Ammon's horn (tissue), 1 donor: ENCODE measurements at regions not wholly inside any gene's neighbourhood (a gene's known extent, or its start where the extent isn't known, plus 50 kb on each side); places are given as distances from the start of the nearest gene placed in this dataset.
A peak's percentile ranks its signal among the peaks of the same experiment; 100 is the strongest.
"Not testable (repeated sequence)": the region's sequence is repeated elsewhere in the genome, so short reads cannot be mapped to it uniquely, and the experiment has no call there.

Experiments
- DNase-seq: peaks from one replicate; pipeline ENCODE4 v3.0.0-alpha.2; 2016; ENCODE audit warnings: low spot score

GRCh38 chr1:82371844-82372498, 571.2 kb downstream of the ADGRL2 start:
- DNase-seq = no peak

DNA sequence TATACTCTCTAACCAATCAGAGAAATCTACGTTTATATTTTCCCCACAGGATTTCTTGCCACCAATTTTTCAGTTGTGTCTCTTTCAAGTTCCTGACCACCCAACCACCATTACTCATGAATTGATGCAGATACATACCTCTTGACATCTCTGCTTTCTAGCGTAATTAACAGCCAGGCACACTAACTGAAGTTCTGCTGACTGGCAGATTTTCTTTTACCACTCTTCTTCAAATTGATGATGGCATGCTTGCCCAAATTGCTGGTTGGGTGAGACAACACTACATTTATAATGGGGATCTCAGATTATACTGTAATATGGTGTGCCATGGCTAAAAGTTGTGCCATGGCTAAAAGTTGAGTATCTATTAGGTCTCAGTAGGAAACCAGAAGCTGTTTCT, 566.7 kb downstream of the ADGRL2 start:
- DNase-seq = no peak

DNA sequence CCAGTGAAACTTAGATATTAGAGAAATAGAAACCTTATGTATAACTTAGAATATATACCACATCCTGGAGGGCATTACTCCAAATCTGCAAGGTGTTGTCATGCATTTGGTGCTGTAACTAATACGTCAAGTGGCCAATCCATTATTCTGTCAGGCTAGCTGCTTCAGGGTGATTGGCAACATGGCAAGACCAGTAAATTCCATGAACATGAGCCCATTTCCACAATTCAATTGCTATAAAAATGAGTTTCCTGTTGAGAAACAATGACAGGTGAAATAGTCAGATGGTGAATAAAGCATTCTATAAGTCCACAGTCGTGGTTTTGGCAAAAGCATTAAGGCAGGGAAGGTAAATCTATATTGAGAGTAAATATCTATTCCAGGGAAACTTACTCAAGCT, 566.0 kb downstream of the ADGRL2 start:
- DNase-seq = no peak

DNA sequence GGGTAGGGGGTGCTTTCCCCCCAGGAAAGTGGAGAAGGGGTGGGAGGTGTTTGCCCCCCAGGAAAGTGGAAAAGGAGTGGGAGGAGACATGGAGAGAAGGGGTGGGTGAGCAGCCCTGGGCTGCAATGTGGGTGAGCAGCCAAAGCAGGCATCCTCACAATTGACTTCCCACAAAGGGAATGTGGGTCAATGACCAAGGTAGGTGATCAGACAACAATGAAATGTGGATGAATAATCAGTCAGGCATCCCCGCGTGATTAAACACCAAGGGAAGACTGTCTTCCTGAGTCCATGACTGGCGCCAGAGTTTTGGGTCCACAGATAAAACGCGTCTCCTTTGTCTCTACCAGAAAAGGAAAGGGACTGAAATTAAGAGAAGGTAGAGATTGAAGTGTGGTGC, 558.8 kb downstream of the ADGRL2 start:
- DNase-seq = not testable (repeated sequence)

DNA sequence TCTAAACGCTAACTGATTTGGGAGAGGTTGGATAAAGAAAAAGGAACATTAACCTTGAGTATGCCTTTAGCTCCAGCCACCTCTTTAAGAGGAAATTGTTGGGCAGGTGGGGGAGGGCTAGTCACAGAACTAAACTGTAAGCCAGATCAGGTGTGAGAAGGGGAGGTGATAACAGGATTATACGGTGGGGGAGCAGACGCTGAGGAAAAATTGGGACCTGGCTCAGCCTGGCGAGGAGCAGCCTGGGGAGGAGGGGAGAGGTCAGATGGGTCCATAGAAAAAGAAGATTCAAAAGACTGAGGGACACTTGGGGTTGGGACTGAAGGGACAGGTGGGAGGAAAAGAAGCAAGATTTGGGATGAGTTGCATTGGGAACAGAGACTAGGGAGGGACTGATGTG, 558.0 kb downstream of the ADGRL2 start:
- DNase-seq = not testable (repeated sequence)

DNA sequence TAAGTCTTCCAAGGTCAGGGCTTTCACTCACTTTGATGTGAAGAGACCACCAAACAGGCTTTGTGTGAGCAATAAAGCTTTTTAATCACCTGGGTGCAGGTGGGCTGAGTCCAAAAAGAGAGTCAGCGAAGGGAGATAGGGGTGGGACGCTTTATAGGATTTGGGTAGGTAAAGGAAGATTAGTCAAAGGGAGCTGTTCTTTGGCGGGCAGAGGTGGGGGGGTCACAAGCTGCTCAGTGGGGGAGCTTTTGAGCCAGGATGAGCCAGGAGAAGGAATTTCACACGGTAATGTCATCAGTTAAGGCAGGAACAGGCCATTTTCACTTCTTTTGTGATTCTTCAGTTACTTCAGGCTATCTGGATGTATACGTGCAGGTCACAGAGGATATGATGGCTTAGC, 553.8 kb downstream of the ADGRL2 start:
- DNase-seq = not testable (repeated sequence)

GRCh38 chr1:82348487-82348886, 547.8 kb downstream of the ADGRL2 start:
- no peak for DNase-seq

DNA sequence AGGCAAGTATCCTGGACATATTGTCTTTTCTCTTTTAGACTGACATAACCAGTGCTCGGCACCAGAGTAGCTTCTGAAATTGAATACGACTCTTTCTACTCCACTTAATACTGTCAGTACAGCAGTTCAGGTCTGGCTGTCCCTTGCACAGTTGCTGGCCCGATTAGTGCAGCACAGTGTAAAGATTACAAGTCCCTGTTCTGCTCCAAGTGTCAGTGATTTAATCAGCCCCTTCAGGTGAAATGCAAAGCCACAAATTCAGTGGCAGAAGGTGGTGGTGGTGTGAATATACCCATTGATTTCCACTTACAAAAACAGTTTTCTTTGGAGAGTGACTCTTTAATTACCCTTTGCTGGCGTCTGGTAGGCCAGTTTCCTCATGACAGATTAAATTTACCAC, 545.4 kb downstream of the ADGRL2 start:
- DNase-seq = no peak

- no peak for DNase-seq
These were observed 542.6 kb downstream of the ADGRL2 start for GRCh38 chr1:82343381-82343780.

- no peak for DNase-seq
These were observed 536.9 kb downstream of the ADGRL2 start for GRCh38 chr1:82337635-82338034.

GRCh38 chr1:82330330-82330729, 529.6 kb downstream of the ADGRL2 start:
- DNase-seq = no peak

GRCh38 chr1:82329226-82329625, 528.5 kb downstream of the ADGRL2 start:
- no peak for DNase-seq

GRCh38 chr1:82323144-82323841, 522.6 kb downstream of the ADGRL2 start:
- no peak for DNase-seq

DNA sequence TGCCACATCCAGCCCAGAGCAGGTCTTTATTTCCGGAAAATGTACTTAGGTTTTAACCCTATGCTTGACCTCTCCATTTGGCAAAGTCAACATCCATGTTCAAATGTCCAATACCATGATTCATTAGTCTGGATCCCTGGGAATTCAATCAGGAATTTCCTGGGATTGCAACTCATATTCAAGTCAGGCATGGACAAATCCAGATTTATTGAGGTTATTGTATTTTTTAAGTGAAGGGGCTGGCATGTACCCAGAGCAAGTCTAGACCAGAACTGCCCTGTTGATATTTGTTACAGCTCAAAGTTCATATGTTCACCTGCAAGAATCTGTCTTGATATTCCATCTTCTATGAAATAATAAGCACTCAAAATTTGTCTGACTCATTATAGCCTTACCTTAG, 521.1 kb downstream of the ADGRL2 start:
- DNase-seq = no peak

GRCh38 chr1:82319546-82319945, 518.8 kb downstream of the ADGRL2 start:
- no peak for DNase-seq

DNA sequence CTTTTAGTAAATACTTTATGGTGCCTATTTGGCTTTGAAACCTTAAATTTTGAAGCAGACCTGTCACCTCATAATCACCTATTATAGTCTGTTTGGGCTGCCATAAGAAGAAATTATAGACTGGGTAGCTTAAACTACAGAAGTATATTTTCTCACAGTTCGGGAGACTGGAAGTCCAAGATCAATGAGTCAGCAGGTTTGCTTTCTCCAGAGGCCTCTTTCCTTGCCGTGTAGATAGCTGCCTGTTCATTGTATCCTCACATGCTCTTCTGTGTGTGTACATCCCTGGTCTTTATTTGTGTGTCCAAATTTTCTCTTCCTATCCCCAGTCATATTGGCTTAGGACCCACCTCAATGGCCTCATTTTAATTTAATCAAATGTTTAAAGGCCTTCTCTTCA, 518.2 kb downstream of the ADGRL2 start:
- DNase-seq = no peak

DNA sequence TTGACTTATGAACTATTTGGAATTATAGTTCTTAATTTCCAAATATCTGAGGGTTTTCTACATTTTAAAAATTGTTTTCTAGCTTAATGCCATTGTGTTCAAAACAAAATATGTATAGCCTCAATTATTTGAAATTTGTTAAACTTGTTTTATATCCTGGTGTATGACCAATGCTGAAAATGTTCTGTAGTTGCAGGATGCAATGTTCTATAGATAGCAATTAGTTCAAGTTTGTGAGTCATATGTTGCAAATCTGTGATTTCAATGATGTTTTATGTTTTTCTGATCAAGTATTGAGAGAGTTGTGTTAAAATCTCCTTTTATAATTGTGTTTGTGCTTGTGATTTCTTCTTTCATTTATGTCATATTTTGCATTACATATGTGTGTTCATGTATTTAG, 517.5 kb downstream of the ADGRL2 start:
- no peak for DNase-seq

GRCh38 chr1:82317671-82318070, 516.9 kb downstream of the ADGRL2 start:
- DNase-seq = no peak

DNA sequence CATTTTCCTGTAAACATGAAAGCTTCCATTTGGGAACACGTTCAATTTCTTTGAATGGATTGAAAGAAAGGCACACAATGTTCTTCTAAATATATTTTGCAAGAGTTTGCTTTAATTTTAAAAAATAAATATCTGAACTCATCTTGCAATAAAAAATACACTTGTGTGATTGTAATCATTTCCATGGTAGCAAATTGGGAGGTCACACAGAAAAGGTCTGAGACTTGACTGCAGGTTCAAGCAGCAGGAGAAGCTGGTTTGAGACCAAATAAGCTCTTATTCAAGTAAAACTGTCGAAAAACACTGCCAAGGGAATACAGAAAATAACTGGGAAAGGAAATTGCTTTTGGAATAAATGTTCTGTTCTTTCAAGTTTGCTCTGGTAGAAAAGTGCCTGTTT, 498.9 kb downstream of the ADGRL2 start:
- peak; percentile 16 for DNase-seq

GRCh38 chr1:82299056-82299455, 498.3 kb downstream of the ADGRL2 start:
- DNase-seq = no peak

DNA sequence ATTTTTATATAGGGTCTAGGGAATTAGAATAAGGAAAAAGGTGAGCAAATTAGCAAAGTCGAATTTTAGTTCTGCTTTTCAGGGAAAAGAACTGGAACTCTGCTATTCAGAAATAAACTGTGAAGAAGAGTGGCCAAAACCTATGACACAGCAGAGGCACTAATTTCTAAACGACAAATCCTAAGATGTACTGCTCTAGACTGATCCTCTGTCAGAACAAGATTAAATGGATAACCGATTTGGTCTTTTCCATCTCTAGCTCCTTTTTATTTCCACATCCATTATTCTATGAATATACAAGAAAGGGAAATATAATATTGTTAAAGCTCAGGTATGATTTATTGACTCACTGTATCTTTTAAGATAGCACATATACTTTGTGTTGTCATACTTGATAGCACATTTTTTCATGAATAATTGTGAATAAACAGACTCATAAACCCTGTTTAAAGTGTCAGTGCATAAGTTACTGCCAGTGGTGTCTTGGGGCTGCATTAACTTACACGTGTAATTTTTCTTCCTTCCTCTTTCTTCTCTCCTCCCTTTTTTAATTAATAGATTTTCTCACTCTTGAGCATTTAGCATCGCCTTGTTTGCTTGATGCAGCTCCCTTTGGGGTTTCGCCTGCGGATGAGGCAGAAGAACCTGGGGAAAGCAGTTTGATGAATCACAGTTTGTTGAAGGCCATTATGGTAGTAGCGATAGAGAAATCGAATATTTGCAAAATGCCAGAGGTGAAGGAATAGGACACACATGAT, 496.6 kb downstream of the ADGRL2 start:
- no peak for DNase-seq

- no peak for DNase-seq
These were observed 486.8 kb downstream of the ADGRL2 start for GRCh38 chr1:82287556-82287955.

DNA sequence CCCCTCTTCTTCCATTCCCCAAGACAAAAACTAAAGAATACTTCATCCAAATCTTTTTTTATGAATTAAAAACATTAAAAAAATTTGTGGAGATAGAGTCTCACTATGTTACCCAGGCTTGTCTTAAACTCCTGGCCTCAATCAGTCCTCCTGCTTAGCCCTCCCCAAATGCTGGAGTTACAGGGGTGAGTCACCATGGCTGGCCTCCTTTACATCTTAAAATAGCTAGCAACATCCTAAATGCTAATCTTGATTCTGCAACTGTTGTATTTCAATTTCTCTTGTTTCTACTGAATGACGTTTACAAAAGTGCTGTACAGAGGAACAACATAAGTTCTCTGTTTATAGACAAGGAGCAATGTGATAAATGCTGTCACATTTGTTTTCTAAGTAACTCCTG, 483.5 kb downstream of the ADGRL2 start:
- DNase-seq = no peak
